PFSK-1 (cell line): ENCODE measurements at regions not wholly inside any gene's neighbourhood (a gene's known extent, or its start where the extent isn't known, plus 50 kb on each side); places are given as distances from the start of the nearest gene placed in this dataset.

Experiments
- POLR2AphosphoS5 ChIP-seq: IDR thresholded peaks from 2 replicates; pipeline ENCODE4 v1.6.1; 2012; ENCODE audit warnings: low read depth, mild to moderate bottlenecking, control low read depth, low read length, moderate library complexity
- REST ChIP-seq, 2 experiments: IDR thresholded peaks; 2 replicates each; pipeline versions ENCODE4 v1.6.1 to v1.8.0; 2011 to 2012; ENCODE audit warnings: low read depth in 2 of 2, low read length in 2 of 2, control low read depth in 1 of 2, inconsistent platforms in 1 of 2, mild to moderate bottlenecking in 1 of 2, moderate library complexity in 1 of 2; ENCODE audit not compliant: insufficient read depth in 1 of 2
- SIN3A ChIP-seq: IDR thresholded peaks from 2 replicates; pipeline ENCODE4 v1.6.1; 2012; ENCODE audit warnings: mild to moderate bottlenecking, low read length, moderate library complexity, borderline replicate concordance; ENCODE audit not compliant: insufficient read depth
- TAF1 ChIP-seq: IDR thresholded peaks from 2 replicates; pipeline ENCODE4 v1.6.1; 2012; ENCODE audit warnings: low read length, control low read depth, borderline replicate concordance; ENCODE audit not compliant: insufficient read depth

- TF ChIP-seq REST (IDR thresholded peaks at IDR 0.05; ENCODE audit: insufficient read depth in 1 of 2, low read depth in 2 of 2, low read length in 2 of 2) (no peak), TAF1 (no peak), POLR2AphosphoS5 (no peak), SIN3A (no peak)
Measured at GRCh38 chr1:98400446-98400845, 261.1 kb upstream of the SNX7 start.
